ENCODE measurements at regions not wholly inside any gene's neighbourhood (a gene's known extent, or its start where the extent isn't known, plus 50 kb on each side); places are given as distances from the start of the nearest gene placed in this dataset.

GRCh38 chr18:68221111-68221724, 493.7 kb downstream of the TMX3 start:
- no peaks in the 10 kb centered on the region for H3K9me3 ChIP-seq (ENCODE audit: low read depth)
- H3K27ac ChIP-seq, result no peak overlapping the region
- no peak overlapping the region for H3K4me3 ChIP-seq
- H3K4me2 ChIP-seq (ENCODE audit: unreplicated experiment), result no peak overlapping the region
- TF ChIP-seq EZH2 (IDR thresholded peaks at IDR 0.05; ENCODE audit: insufficient read depth, poor library complexity, severe bottlenecking) (no peak), EZH2phosphoT487 (IDR thresholded peaks at IDR 0.05; ENCODE audit: insufficient read depth, low read depth) (no peak)
- H2AFZ ChIP-seq, result peak overlapping the region; percentile 37
- H3K9ac ChIP-seq, result no peak overlapping the region
- H3K4me1 ChIP-seq (ENCODE audit: insufficient read depth), result peaks cover 27% of the 10 kb centered on the region
- no peaks in the 10 kb centered on the region for H3K9me2 ChIP-seq (ENCODE audit: insufficient read depth)
- no peaks in the 10 kb centered on the region for H4K20me1 ChIP-seq (ENCODE audit: insufficient read depth)
- H3K36me3 ChIP-seq (ENCODE audit: low read depth), result no peaks in the 10 kb centered on the region
- in situ Hi-C loops (cut with MboI), result no loop called here
- WGBS, 2 experiments (ENCODE audit: low coverage in 1 of 2, low lambda C conversion rate in 2 of 2, missing lambda C conversion rate in 2 of 2), result 14 to 17% methylated on average over 1 of the region's 1 CpG
- DNase-seq, result peak; percentile 3
- H3K79me2 ChIP-seq (ENCODE audit: insufficient read depth), result no peaks in the 10 kb centered on the region
- H3K27me3 ChIP-seq (replicated peaks; ENCODE audit: insufficient read depth), result no peaks in the 10 kb centered on the region
- peaks cover 14% of the 10 kb centered on the region; the same call in 1 of the 2 replicates for H3F3A ChIP-seq (ENCODE audit: insufficient read depth)

- no peak overlapping the region for H3K4me2 ChIP-seq (ENCODE audit: unreplicated experiment)
- no peaks in the 10 kb centered on the region for H3K36me3 ChIP-seq (ENCODE audit: low read depth)
- H2AFZ ChIP-seq, result no peak overlapping the region; the same call in 1 of the 2 replicates
- DNase-seq, result no peak
- in situ Hi-C loops (cut with MboI), result no loop called here
- H3K27ac ChIP-seq, result peak overlapping the region; percentile 9; the same call in 1 of the 2 replicates
- no peaks in the 10 kb centered on the region for H3K79me2 ChIP-seq (ENCODE audit: insufficient read depth)
- peaks cover 17% of the 10 kb centered on the region; the same call in 1 of the 2 replicates for H3F3A ChIP-seq (ENCODE audit: insufficient read depth)
- peaks cover 34% of the 10 kb centered on the region for H3K4me1 ChIP-seq (ENCODE audit: insufficient read depth)
- H3K9ac ChIP-seq, result no peak overlapping the region
- 96 to 100% methylated on average over 2 of the region's 2 CpGs for WGBS, 2 experiments (ENCODE audit: low coverage in 1 of 2, low lambda C conversion rate in 2 of 2, missing lambda C conversion rate in 2 of 2)
- H3K9me3 ChIP-seq (ENCODE audit: low read depth), result no peaks in the 10 kb centered on the region
- H3K4me3 ChIP-seq, result no peak overlapping the region
- no peak for TF ChIP-seq EZH2 (IDR thresholded peaks at IDR 0.05; ENCODE audit: insufficient read depth, poor library complexity, severe bottlenecking)
- TF ChIP-seq EZH2phosphoT487 (IDR thresholded peaks at IDR 0.05; ENCODE audit: insufficient read depth, low read depth), result no peak
- no peaks in the 10 kb centered on the region for H4K20me1 ChIP-seq (ENCODE audit: insufficient read depth)
- no peaks in the 10 kb centered on the region for H3K9me2 ChIP-seq (ENCODE audit: insufficient read depth)
- H3K27me3 ChIP-seq (replicated peaks; ENCODE audit: insufficient read depth), result no peaks in the 10 kb centered on the region
Measured at GRCh38 chr18:68220458-68220857, 494.4 kb downstream of the TMX3 start.

GRCh38 chr18:68219872-68220271, 495.0 kb downstream of the TMX3 start:
- Histone ChIP-seq H4K20me1 (ENCODE audit: insufficient read depth) (no peaks in the 10 kb centered on the region), H3K79me2 (ENCODE audit: insufficient read depth) (no peaks in the 10 kb centered on the region), H3K27ac (peak overlapping the region; percentile 25; the same call in 1 of the 2 replicates), H3K4me1 (ENCODE audit: insufficient read depth) (peaks cover 36% of the 10 kb centered on the region), H3K9me3 (ENCODE audit: low read depth) (no peaks in the 10 kb centered on the region), H3F3A (ENCODE audit: insufficient read depth) (peaks cover 19% of the 10 kb centered on the region; the same call in 1 of the 2 replicates), H3K4me2 (ENCODE audit: unreplicated experiment) (no peak overlapping the region), H3K27me3 (replicated peaks; ENCODE audit: insufficient read depth) (no peaks in the 10 kb centered on the region), H3K4me3 (no peak overlapping the region), H3K9me2 (ENCODE audit: insufficient read depth) (no peaks in the 10 kb centered on the region), H2AFZ (peak overlapping the region; percentile 17; the same call in 1 of the 2 replicates), H3K9ac (no peak overlapping the region), H3K36me3 (ENCODE audit: low read depth) (no peaks in the 10 kb centered on the region)
- TF ChIP-seq EZH2phosphoT487 (IDR thresholded peaks at IDR 0.05; ENCODE audit: insufficient read depth, low read depth), result no peak
- TF ChIP-seq EZH2 (IDR thresholded peaks at IDR 0.05; ENCODE audit: insufficient read depth, poor library complexity, severe bottlenecking), result no peak
- DNase-seq, result peak; percentile 22
- in situ Hi-C loops (cut with MboI), result no loop called here

GRCh38 chr18:68219274-68219673, 495.6 kb downstream of the TMX3 start:
- Histone ChIP-seq H3K4me3 (no peak overlapping the region), H2AFZ (peak overlapping the region; percentile 17; the same call in 1 of the 2 replicates), H3K9me2 (ENCODE audit: insufficient read depth) (no peaks in the 10 kb centered on the region), H4K20me1 (ENCODE audit: insufficient read depth) (no peaks in the 10 kb centered on the region), H3K27me3 (replicated peaks; ENCODE audit: insufficient read depth) (no peaks in the 10 kb centered on the region), H3K79me2 (ENCODE audit: insufficient read depth) (no peaks in the 10 kb centered on the region), H3K36me3 (ENCODE audit: low read depth) (no peaks in the 10 kb centered on the region), H3K27ac (peak overlapping the region; percentile 25; the same call in 1 of the 2 replicates), H3F3A (ENCODE audit: insufficient read depth) (peaks cover 19% of the 10 kb centered on the region; the same call in 1 of the 2 replicates), H3K4me2 (ENCODE audit: unreplicated experiment) (no peak overlapping the region), H3K9ac (no peak overlapping the region), H3K9me3 (ENCODE audit: low read depth) (no peaks in the 10 kb centered on the region), H3K4me1 (ENCODE audit: insufficient read depth) (peaks cover 36% of the 10 kb centered on the region)
- in situ Hi-C loops (cut with MboI), result no loop called here
- peak; percentile 2 for DNase-seq
- no peak for TF ChIP-seq EZH2 (IDR thresholded peaks at IDR 0.05; ENCODE audit: insufficient read depth, poor library complexity, severe bottlenecking)
- no peak for TF ChIP-seq EZH2phosphoT487 (IDR thresholded peaks at IDR 0.05; ENCODE audit: insufficient read depth, low read depth)
- 94 to 98% methylated on average over 2 of the region's 2 CpGs for WGBS, 2 experiments (ENCODE audit: low coverage in 1 of 2, low lambda C conversion rate in 2 of 2, missing lambda C conversion rate in 2 of 2)

Measured in GM23248 (cell line).